Amniotic epithelial cell (primary cell): ENCODE measurements at regions not wholly inside any gene's neighbourhood (a gene's known extent, or its start where the extent isn't known, plus 50 kb on each side); places are given as distances from the start of the nearest gene placed in this dataset.
"Not testable (repeated sequence)": the region's sequence is repeated elsewhere in the genome, so short reads cannot be mapped to it uniquely, and the experiment has no call there.

Experiments used
- DNase-seq: peaks from one replicate; pipeline ENCODE4 v3.0.0-alpha.2; 2010; ENCODE audit warnings: low read depth

- DNase-seq = no peak
Observed at GRCh38 chr4:65265526-65265925, 404.8 kb downstream of the EPHA5 start.

GRCh38 chr4:65259296-65259695, 411.0 kb downstream of the EPHA5 start:
- DNase-seq = no peak

- DNase-seq = no peak
Observed at GRCh38 chr4:65250916-65251315, 419.4 kb downstream of the EPHA5 start.

GRCh38 chr4:65249111-65249510, 421.2 kb downstream of the EPHA5 start:
- DNase-seq = no peak

GRCh38 chr4:65242156-65242846, 428.0 kb downstream of the EPHA5 start:
- no peak for DNase-seq

GRCh38 chr4:65241257-65241997, 428.9 kb downstream of the EPHA5 start:
- no peak for DNase-seq

GRCh38 chr4:65234061-65234460, 436.2 kb downstream of the EPHA5 start:
- no peak for DNase-seq

GRCh38 chr4:65227628-65228027, 442.7 kb downstream of the EPHA5 start:
- no peak for DNase-seq

- DNase-seq = no peak
Observed at GRCh38 chr4:65223601-65224000, 446.7 kb downstream of the EPHA5 start.

- not testable (repeated sequence) for DNase-seq
Observed at GRCh38 chr4:65223074-65223473, 447.2 kb downstream of the EPHA5 start.

GRCh38 chr4:65217179-65217578, 453.1 kb downstream of the EPHA5 start:
- DNase-seq = no peak

- DNase-seq = no peak
Observed at GRCh38 chr4:65202853-65203236, 467.4 kb downstream of the EPHA5 start.

- no peak for DNase-seq
Observed at GRCh38 chr4:65202165-65202852, 468.0 kb downstream of the EPHA5 start.

GRCh38 chr4:65195666-65196065, 474.6 kb downstream of the EPHA5 start:
- no peak for DNase-seq

GRCh38 chr4:65195002-65195401, 475.3 kb downstream of the EPHA5 start:
- DNase-seq = no peak

- DNase-seq = no peak
Observed at GRCh38 chr4:65193985-65194384, 476.3 kb downstream of the EPHA5 start.

GRCh38 chr4:65190780-65191179, 479.5 kb downstream of the EPHA5 start:
- no peak for DNase-seq

GRCh38 chr4:65175585-65175984, 494.7 kb downstream of the EPHA5 start:
- no peak for DNase-seq

GRCh38 chr4:65170768-65171514, 499.3 kb downstream of the EPHA5 start:
- DNase-seq = peak; percentile 71

- DNase-seq = no peak
Observed at GRCh38 chr4:65167719-65168118, 502.6 kb downstream of the EPHA5 start.

- no peak for DNase-seq
Observed at GRCh38 chr4:65152205-65152604, 518.1 kb downstream of the EPHA5 start.

- DNase-seq = no peak
Observed at GRCh38 chr4:65139998-65140397, 530.3 kb downstream of the EPHA5 start.
